HG03558 (cell line): ENCODE measurements at regions not wholly inside any gene's neighbourhood (a gene's known extent, or its start where the extent isn't known, plus 50 kb on each side); places are given as distances from the start of the nearest gene placed in this dataset.
"Not testable (repeated sequence)": the region's sequence is repeated elsewhere in the genome, so short reads cannot be mapped to it uniquely, and the experiment has no call there.

Source experiments
- ATAC-seq: cut with Tn5 transposase; IDR thresholded peaks from one replicate; pipeline ENCODE4 v1.9.1; 2021; ENCODE audit warnings: moderate number of reproducible peaks; ENCODE audit not compliant: unreplicated experiment; ENCODE audit errors: extremely low read depth

DNA sequence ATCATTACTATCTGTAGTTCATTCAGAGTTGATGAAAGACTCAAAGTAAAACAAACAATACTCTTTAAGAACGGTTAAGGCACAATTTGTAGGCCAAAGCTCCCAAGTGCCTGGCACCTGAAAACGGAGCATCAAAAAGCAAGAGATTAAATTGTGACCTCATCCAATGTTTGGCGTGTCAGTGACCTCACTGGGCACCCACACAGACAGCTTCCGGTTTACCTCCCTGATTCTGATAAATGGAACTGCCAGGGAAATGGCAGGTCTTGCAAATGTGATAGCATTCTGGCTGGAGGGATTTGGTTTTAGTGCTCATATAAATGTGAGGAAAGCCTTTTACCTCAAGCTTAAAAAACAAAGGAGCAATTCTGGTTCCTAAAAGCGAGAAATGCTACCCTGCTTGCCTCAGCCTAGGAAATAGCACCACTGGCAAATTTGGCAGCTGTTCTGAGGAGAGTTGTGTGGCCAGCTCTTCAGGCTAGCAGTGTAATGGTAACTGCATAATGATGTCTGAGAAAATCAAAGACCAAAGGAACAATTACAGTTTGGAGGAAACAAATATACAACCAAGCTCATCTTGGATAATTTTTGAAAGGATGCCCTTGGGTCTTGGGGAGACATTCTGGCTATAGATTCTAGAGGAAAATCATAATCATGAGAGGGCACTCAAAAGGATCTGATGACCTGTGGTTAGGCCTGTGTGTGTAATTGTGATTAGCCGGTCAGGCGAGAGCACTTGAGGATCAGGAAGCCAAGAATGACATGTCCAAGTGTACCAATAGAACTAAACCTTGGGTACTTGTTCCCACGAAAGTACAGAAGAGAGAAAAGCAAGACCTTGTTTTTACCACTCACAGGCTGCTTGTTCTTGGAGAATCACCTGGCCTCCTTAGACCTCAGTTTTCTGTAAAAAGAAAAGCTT, 174.3 kb downstream of the TFAP2B start:
- ATAC-seq: no peak

DNA sequence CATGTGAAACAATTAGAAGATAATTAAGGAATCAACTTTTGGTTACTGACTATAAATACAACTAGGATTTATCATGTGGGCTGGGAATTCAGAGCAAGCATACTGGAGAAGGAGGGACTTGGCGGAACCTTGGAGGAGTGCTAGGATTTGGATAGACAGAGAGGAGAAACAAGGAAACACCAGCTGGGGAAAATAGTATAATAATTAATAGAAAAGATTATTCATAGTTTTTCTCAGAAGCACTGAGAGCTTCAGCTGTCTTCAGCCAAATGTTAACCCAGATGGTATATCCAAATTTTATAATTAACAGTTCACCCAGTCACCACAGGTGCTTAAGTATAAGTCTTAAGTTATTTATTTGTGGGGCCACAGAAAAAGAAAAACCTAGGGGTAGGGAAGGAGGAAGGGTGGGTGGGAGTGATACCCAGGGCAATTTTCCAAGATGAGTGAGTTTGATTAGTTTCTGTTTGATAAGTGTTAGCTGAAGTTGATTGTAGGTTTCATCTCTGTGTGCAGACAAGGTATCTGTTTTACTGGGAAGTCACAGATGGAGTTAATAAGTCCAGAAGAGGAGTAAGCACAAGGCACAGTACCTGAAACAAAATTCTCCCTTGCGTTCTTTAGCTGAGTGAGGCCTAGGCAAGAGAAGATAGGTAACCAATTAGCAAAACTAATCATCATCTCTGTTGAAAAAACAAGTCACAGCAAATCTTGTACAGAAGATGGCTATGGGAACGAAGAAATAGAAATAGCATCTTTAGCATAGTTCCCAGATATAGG, 175.5 kb downstream of the TFAP2B start:
- no peak for ATAC-seq

DNA sequence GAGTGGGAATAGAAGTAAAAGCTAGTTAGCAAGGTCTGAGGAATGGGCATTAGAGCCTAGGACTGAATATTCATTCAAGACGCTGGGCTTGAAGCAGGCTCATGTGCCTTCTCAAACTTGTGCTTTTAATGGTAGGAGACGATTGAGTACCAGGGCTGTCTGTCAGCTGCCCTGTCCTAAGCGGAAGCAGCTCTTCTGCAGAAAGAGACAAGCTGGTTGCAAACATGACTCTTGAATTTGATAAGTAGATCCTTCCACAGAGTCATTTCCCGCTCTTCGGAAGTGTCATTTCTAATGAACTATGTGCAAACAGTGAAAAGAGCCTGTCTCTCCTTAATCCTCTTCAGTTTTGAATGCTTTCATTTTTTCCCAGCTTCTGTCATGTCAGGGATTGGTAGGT, 176.4 kb downstream of the TFAP2B start:
- ATAC-seq: no peak

- ATAC-seq: no peak
These were observed 180.2 kb downstream of the TFAP2B start for GRCh38 chr6:50998905-50999304.

DNA sequence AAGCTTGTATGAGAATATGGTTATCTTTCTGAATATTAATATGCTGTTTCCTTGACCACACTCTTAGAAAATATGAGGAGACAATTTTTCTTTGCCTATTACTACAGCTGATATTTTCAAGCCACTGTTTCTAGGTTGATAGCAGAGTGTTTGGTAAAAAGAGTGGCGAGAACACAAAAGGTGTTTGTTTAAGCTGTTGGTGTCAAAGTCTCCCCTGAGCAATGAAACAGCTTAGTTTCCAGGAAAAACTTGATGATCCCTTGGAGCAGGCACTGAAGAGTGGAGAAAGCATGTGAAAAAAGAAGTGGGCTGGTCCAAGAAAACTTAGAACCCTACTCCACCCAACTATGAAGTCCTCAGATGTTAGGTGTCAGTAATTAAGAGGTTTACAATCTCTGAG, 182.7 kb downstream of the TFAP2B start:
- no peak for ATAC-seq

DNA sequence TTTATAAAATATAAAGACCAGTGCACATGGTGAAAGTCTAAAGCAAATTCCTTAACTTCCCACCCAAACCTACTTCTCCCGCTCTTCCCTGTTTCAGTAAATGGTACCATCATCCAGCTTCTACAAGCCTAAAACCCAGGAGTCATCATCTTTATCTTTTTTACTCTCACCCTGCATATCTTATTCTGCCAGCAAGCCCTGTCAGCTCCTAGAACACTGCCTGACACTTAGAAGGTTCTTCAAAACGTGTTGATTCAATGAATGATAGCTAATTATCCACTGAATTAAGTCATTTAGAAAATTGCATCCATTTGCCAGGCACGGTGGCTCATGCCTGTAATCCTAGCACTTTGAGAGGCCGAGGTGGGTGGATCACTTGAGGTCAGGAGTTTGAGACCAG, 185.7 kb downstream of the TFAP2B start:
- ATAC-seq: no peak

- no peak for ATAC-seq
These were observed 187.1 kb downstream of the TFAP2B start for GRCh38 chr6:51005779-51006178.

GRCh38 chr6:51007237-51007636, 188.6 kb downstream of the TFAP2B start:
- ATAC-seq: no peak

DNA sequence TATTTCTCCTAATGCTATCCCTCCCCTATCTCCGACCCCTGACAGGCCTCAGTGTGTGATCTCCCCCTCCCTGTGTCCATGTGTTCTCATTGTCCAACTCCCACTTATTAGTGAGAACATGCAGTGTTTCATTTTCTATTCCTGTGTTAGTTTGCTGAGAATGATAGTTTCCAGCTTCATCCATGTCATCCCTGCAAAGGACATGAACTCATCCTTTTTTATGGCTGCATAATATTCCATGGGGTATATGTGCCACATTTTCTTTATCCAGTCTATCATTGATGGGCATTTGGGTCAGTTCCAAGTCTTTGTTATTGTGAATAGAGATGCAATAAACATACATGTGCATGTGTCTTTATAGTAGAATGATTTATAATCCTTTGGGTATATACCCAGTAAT, 190.0 kb downstream of the TFAP2B start:
- ATAC-seq: not testable (repeated sequence)

GRCh38 chr6:51013376-51013775, 194.7 kb downstream of the TFAP2B start:
- ATAC-seq: no peak

- ATAC-seq: no peak
These were observed 196.7 kb downstream of the TFAP2B start for GRCh38 chr6:51015394-51015793.

- no peak for ATAC-seq
These were observed 197.8 kb downstream of the TFAP2B start for GRCh38 chr6:51016489-51016888.

DNA sequence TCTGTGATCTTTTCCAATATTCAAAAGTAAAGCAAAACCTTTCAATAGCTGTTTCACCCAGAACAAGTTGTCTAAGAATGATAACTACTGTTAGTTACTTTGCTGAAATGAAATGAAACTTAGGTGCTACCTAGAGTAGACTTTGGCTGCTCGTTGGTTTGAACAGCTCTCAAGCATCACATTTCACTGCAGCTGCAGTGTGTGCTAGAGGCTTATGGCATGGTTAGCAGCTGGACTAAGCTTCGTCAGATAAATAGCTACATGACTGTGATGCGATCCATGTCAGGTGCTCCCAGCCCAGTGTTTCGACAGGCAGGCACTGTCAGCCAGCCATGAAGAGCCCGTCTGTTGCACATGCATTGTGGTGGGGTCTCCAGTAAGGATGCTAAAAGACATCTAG, 201.1 kb downstream of the TFAP2B start:
- ATAC-seq: no peak

DNA sequence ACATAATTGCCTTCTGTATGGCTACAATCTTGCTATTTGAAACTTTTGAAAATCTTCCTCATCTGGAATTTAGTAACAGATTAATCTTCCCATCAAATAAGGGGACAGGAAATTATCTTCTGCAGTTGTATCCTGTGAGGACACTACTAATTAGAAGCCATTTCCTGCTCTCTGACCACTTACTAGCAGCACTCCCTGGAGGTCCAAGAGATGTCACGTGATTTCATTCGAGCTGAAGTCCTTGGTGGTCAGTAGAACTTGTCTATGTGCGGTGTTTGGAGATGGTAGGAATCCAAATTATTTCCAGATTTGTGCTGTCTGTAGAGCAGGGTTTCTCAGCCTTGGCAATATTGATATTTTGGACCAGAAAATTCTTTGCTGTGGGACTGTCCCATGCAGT, 202.5 kb downstream of the TFAP2B start:
- no peak for ATAC-seq

DNA sequence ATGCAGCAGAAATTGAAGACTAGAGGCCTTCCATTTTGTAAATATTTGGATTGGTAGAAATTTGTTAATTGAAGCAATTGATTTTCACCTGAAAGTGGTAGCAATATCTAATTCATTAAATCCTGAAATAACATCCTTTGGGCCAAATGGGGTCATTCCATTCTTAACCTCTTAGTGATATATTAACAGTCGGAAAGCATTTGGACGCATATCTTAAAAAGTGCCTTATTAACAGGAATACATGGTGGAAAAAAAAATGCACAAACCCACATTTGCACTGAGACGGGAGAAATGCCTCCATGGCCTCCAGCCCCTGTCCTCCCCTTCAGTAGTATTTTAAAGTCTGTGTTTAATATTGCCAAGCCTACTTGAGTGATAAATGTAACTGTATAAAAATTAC, 205.5 kb downstream of the TFAP2B start:
- no peak for ATAC-seq

GRCh38 chr6:51025082-51025777, 206.6 kb downstream of the TFAP2B start:
- no peak for ATAC-seq

GRCh38 chr6:51027283-51028065, 208.8 kb downstream of the TFAP2B start:
- no peak for ATAC-seq

DNA sequence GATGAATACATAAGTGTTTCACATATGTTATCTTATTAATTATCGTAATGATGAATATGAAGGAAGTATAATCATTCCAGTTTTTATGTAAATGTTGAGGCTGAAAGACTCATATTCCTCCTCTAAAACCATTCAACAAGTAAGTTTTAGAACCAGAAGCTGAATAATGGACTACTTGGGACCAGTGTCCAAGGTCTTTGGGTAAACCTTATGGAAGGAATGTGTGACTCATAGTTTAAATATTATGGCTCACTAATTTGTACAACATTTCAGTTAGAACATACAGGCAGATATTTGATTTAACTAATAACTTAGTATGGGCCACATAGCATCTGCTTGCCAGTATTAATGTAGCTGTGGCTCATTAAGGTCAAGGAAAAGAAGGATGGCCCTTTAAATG, 209.6 kb downstream of the TFAP2B start:
- ATAC-seq: no peak

- ATAC-seq: no peak
These were observed 210.9 kb downstream of the TFAP2B start for GRCh38 chr6:51029561-51029960.

- ATAC-seq: no peak
These were observed 226.9 kb downstream of the TFAP2B start for GRCh38 chr6:51045548-51045947.
